NB4 (cell line): ENCODE measurements at regions not wholly inside any gene's neighbourhood (a gene's known extent, or its start where the extent isn't known, plus 50 kb on each side); places are given as distances from the start of the nearest gene placed in this dataset.

ENCODE experiments used
- MAX ChIP-seq: IDR thresholded peaks from 2 replicates; pipeline ENCODE4 v1.6.1; 2011; ENCODE audit warnings: low read depth, low read length
- TF ChIP-seq, protein P1 (sequence below): IDR thresholded peaks from one replicate; pipeline ENCODE4 v1.5.1; 2012; ENCODE audit warnings: low read depth, low read length

DNA sequence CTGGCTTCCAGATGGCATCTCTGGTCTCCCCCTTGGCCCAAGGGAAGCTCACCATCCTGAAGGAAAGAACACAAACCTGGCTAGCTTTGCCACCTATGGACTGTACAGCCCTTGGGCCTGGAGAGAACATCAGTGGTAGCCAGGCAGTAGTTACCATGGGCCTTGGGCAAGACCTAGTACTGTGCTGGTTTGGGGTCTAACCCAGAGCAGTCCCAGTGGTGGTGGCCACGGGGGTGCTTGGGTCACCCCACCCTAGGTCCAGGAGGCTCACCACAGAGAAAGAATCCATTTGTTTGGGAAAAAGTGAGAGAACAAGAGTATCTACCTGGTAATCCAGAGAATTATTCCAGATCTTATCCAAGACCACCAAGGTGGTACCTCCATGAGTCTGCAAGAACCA, 290.7 kb upstream of the PPP1R2C start:
- no peak for TF ChIP-seq MAX
- TF ChIP-seq, protein P1, sequence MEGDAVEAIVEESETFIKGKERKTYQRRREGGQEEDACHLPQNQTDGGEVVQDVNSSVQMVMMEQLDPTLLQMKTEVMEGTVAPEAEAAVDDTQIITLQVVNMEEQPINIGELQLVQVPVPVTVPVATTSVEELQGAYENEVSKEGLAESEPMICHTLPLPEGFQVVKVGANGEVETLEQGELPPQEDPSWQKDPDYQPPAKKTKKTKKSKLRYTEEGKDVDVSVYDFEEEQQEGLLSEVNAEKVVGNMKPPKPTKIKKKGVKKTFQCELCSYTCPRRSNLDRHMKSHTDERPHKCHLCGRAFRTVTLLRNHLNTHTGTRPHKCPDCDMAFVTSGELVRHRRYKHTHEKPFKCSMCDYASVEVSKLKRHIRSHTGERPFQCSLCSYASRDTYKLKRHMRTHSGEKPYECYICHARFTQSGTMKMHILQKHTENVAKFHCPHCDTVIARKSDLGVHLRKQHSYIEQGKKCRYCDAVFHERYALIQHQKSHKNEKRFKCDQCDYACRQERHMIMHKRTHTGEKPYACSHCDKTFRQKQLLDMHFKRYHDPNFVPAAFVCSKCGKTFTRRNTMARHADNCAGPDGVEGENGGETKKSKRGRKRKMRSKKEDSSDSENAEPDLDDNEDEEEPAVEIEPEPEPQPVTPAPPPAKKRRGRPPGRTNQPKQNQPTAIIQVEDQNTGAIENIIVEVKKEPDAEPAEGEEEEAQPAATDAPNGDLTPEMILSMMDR: no peak
